HCT116 (cell line): ENCODE measurements at regions not wholly inside any gene's neighbourhood (a gene's known extent, or its start where the extent isn't known, plus 50 kb on each side); places are given as distances from the start of the nearest gene placed in this dataset.
A peak's percentile ranks its signal among the peaks of the same experiment; 100 is the strongest.

Experiments used
- ATAC-seq: fragments of 200-7000 bp; cut with Tn5 transposase; 2 replicates; pipeline ENCODE4 v1.9.1; 2020; ENCODE audit warnings: mild to moderate bottlenecking, moderate library complexity
- BruUV-seq: library from RNA; stranded (reverse); fragments of 400-500 nt; replicated peaks from 2 replicates; lab custom pipeline; 2021; lab: Mats Ljungman, UMichigan
- CTCF ChIA-PET: fragments of 300-600 bp; sonication (Branson Sonifier 250); formaldehyde crosslinking; loops from one replicate; lab custom pipeline; 2021; ENCODE audit warnings: antibody characterized with exemption; lab: Charles Lee
- POLR2A ChIA-PET: fragments of 300-600, 350-600 bp; sonication (Branson Sonifier 250); formaldehyde crosslinking; loops from one replicate; lab custom pipeline; 2021; ENCODE audit warnings: antibody characterized with exemption; lab: Charles Lee
- RAD21 ChIA-PET, 2 experiments: fragments of 300-600 bp; sonication (Branson Sonifier 250); formaldehyde crosslinking; loops; one replicate each; lab custom pipeline; 2023; ENCODE audit warnings: low total read pairs in 2 of 2; ENCODE audit not compliant: uncharacterized antibody in 2 of 2, unreplicated experiment in 2 of 2, low non-redundant PET in 1 of 2; lab: Charles Lee
- DNase-seq: peaks from one replicate; pipeline ENCODE4 v3.0.0-alpha.2; 2010; ENCODE audit warnings: low read depth, low spot score
- H2AFZ ChIP-seq: fragments of 200-600 bp; shearing (Covaris generic), sonication (generic); 2 replicates; pipeline ENCODE4 v1.6.1; 2017; ENCODE audit warnings: low read depth, mixed run types, mixed read lengths, antibody characterized with exemption, low read length; ENCODE audit not compliant: poor library complexity, severe bottlenecking
- H3K27ac ChIP-seq: 2 replicates; pipeline ENCODE4 v1.5.1; 2012; ENCODE audit warnings: low read depth, low read length
- H3K27me3 ChIP-seq: fragments of 200-600 bp; sonication (generic); 2 replicates; pipeline ENCODE4 v1.6.1; 2016; ENCODE audit warnings: mixed run types, low read length, mixed read lengths; ENCODE audit not compliant: insufficient read depth
- H3K36me3 ChIP-seq, 2 experiments: fragments of 200-500 bp in 1 of 2; fragments of 200-600 bp in 1 of 2; sonication (Bioruptor generic) in 1 of 2; sonication (generic) in 1 of 2; 2 replicates each; pipeline versions ENCODE4 v1.5.1 to v1.6.1; 2014 to 2016; ENCODE audit warnings: low read length in 2 of 2, inconsistent platforms in 1 of 2, mixed read lengths in 1 of 2, mixed run types in 1 of 2; ENCODE audit not compliant: insufficient read depth in 2 of 2, control insufficient read depth in 1 of 2
- H3K4me1 ChIP-seq, 2 experiments: fragments of 200-600 bp in 1 of 2; sonication (generic) in 1 of 2; 2 replicates each; pipeline versions ENCODE4 v1.5.1 to v1.6.1; 2012 to 2017; ENCODE audit warnings: low read length in 2 of 2, inconsistent platforms in 1 of 2, mild to moderate bottlenecking in 1 of 2, mixed read lengths in 1 of 2, mixed run types in 1 of 2, moderate library complexity in 1 of 2; ENCODE audit not compliant: insufficient read depth in 2 of 2, control insufficient read depth in 1 of 2
- H3K4me2 ChIP-seq: fragments of 200-600 bp; sonication (generic); 2 replicates; pipeline ENCODE4 v1.6.1; 2017; ENCODE audit warnings: mixed run types, low read length, mixed read lengths
- H3K4me3 ChIP-seq, 2 experiments: fragments of 200-600 bp in 1 of 2; sonication (generic) in 1 of 2; replicated peaks in 1 of 2; 2 replicates each; pipeline ENCODE4 v1.5.1; 2011 to 2016; ENCODE audit warnings: low read length in 2 of 2, control low read depth in 1 of 2, low read depth in 1 of 2, mild to moderate bottlenecking in 1 of 2, mixed read lengths in 1 of 2, mixed run types in 1 of 2
- H3K79me2 ChIP-seq: fragments of 200-600 bp; sonication (generic); 2 replicates; pipeline ENCODE4 v1.6.1; 2017; ENCODE audit warnings: mild to moderate bottlenecking, mixed run types, low read length, moderate library complexity, mixed read lengths; ENCODE audit not compliant: insufficient read depth
- H3K9ac ChIP-seq: fragments of 200-600 bp; sonication (generic); 2 replicates; pipeline ENCODE4 v1.6.1; 2016; ENCODE audit warnings: low read length, mixed read lengths
- H3K9me2 ChIP-seq: fragments of 200-600 bp; sonication (generic), shearing (Covaris generic); 2 replicates; pipeline ENCODE4 v1.6.1; 2017; ENCODE audit warnings: mixed run types, mild to moderate bottlenecking, moderate library complexity; ENCODE audit not compliant: insufficient read depth
- H3K9me3 ChIP-seq, 2 experiments: fragments of 200-500 bp in 1 of 2; fragments of 200-600 bp in 1 of 2; sonication (Bioruptor generic) in 1 of 2; sonication (generic) in 1 of 2; 2 replicates each; pipeline ENCODE4 v1.6.1; 2014 to 2017; ENCODE audit warnings: low read length in 2 of 2, mixed read lengths in 2 of 2, inconsistent platforms in 1 of 2, low read depth in 1 of 2, mild to moderate bottlenecking in 1 of 2, mixed run types in 1 of 2, moderate library complexity in 1 of 2; ENCODE audit not compliant: control insufficient read depth in 1 of 2, insufficient read depth in 1 of 2
- H4K20me1 ChIP-seq: fragments of 200-600 bp; sonication (generic), shearing (Covaris generic); 2 replicates; pipeline ENCODE4 v1.6.1; 2017; ENCODE audit warnings: mixed run types, mild to moderate bottlenecking, moderate library complexity; ENCODE audit not compliant: insufficient read depth
- EGR1 ChIP-seq: IDR thresholded peaks from 2 replicates; pipeline ENCODE4 v1.6.1; 2012; ENCODE audit warnings: low read depth
- RAD21 ChIP-seq: IDR thresholded peaks from 2 replicates; pipeline ENCODE4 v1.6.1; 2012; ENCODE audit warnings: low read depth, mild to moderate bottlenecking
- intact Hi-C: fragments of 100-400 bp; cut with micrococcal nuclease; formaldehyde crosslinking; loops from 2 replicates; pipeline ENCODE4 v1.10.0; 2022
- TF ChIP-seq, protein P1 (sequence below), 3 experiments: fragments of 200-600 bp in 1 of 3; sonication (generic) in 1 of 3; IDR thresholded peaks in 2 of 3; conservative IDR thresholded peaks in 1 of 3; 2 replicates each; pipeline ENCODE4 v1.5.1; 2012 to 2017; ENCODE audit warnings: low read depth in 2 of 3, low read length in 2 of 3, antibody characterized with exemption in 1 of 3, borderline replicate concordance in 1 of 3, control low read depth in 1 of 3, mild to moderate bottlenecking in 1 of 3, mixed read lengths in 1 of 3, mixed run types in 1 of 3, moderate library complexity in 1 of 3; ENCODE audit not compliant: insufficient read depth in 1 of 3
- TF ChIP-seq, protein P2 (sequence below): IDR thresholded peaks from 2 replicates; pipeline ENCODE4 v1.6.1; 2012

DNA sequence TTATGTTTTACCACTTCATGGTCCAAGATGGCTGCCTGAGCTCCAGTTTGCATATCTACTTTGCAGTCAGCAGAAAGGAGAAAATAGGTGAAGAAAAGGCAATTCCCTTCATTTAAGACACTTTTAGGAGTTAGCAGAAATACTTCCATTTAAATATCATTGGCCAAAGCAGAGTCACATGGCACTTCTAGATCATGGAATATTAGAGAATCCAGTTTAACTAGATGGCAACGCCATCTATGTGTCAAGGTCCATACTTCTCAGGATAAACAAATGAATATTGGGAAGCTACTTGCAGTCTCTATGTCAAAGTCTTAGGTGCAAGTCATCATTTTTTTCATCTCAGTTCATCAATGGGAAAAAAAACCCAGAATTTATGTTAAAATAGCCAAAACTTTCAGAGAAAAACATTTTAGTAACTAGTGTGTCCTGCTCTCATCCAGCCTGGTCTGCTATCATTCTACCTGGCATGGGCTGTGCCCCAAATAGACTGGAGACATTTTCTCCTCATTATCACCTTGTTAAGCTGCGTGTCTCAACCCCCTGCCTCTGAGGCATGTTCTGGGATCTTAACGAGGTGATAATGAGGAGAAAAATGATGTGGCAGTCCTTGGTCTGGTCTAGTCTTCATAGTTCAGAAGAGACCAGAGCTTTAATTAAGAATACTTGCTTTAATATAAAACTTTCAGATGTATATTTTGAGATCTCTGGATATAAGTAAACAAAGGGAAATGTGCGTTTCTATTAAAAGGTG, 227.3 kb downstream of the TBX18 start:
- ChIA-PET CTCF (interaction anchor here (1.3 to 2.1 kb wide), 4 partner anchors 9 to 115 kb away, joined by 3 to 7 read pairs (median 5); no protein-coding TSS in a partner anchor), POLR2A (no interaction called here), RAD21 (no interaction called here)
- no peak overlapping the region for H3K27ac ChIP-seq
- H3K36me3 ChIP-seq = no peaks in the 10 kb centered on the region
- no peak overlapping the region for H3K4me2 ChIP-seq
- H3K79me2 ChIP-seq = no peaks in the 10 kb centered on the region
- no peaks in the 10 kb centered on the region for H3K9me2 ChIP-seq
- H3K4me1 ChIP-seq = no peaks in the 10 kb centered on the region
- TF ChIP-seq RAD21 = peak; percentile 28; the same call in 1 of the 2 replicates
- TF ChIP-seq, protein P1, sequence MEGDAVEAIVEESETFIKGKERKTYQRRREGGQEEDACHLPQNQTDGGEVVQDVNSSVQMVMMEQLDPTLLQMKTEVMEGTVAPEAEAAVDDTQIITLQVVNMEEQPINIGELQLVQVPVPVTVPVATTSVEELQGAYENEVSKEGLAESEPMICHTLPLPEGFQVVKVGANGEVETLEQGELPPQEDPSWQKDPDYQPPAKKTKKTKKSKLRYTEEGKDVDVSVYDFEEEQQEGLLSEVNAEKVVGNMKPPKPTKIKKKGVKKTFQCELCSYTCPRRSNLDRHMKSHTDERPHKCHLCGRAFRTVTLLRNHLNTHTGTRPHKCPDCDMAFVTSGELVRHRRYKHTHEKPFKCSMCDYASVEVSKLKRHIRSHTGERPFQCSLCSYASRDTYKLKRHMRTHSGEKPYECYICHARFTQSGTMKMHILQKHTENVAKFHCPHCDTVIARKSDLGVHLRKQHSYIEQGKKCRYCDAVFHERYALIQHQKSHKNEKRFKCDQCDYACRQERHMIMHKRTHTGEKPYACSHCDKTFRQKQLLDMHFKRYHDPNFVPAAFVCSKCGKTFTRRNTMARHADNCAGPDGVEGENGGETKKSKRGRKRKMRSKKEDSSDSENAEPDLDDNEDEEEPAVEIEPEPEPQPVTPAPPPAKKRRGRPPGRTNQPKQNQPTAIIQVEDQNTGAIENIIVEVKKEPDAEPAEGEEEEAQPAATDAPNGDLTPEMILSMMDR (IDR thresholded peaks at IDR 0.05 in 2 of 3, conservative IDR thresholded peaks at IDR 0.05 in 1 of 3; ENCODE audit: borderline replicate concordance in 1 of 3, insufficient read depth in 1 of 3, low read depth in 2 of 3, low read length in 2 of 3) = peak in 1 of 3 experiments; percentile 30; a peak in 1 of 6 replicates
- no peak for TF ChIP-seq EGR1
- no TSS peak for BruUV-seq
- peak; percentile 53; the same call in 1 of the 2 replicates for ATAC-seq
- H2AFZ ChIP-seq = peak overlapping the region; percentile 65
- no peaks in the 10 kb centered on the region for H3K9me3 ChIP-seq
- intact Hi-C loops = no loop called here
- H3K27me3 ChIP-seq = no peaks in the 10 kb centered on the region
- H3K9ac ChIP-seq = no peak overlapping the region
- H4K20me1 ChIP-seq = no peaks in the 10 kb centered on the region
- H3K4me3 ChIP-seq = no peak overlapping the region
- no peak for DNase-seq

DNA sequence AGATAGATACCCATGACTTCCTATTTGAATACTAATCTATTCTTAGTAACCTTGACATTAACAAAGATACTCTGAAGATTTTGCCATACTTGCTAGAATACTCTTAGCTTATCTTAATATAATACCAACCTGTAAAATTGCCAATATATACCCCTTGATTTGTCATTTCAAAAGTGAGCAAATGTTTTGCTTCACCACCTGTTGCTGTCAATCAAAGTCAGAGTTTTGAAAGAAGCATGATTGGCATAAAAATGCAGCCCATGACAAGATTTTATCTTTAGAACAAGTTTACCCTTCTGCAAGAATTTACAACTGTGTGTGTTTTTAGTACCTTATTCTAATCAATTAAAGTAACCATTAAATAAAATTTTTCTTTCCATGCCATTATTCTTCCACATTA, 236.2 kb downstream of the TBX18 start:
- H2AFZ ChIP-seq = no peak overlapping the region
- no peaks in the 10 kb centered on the region for H3K4me1 ChIP-seq
- no TSS peak for BruUV-seq
- TF ChIP-seq, protein P2, sequence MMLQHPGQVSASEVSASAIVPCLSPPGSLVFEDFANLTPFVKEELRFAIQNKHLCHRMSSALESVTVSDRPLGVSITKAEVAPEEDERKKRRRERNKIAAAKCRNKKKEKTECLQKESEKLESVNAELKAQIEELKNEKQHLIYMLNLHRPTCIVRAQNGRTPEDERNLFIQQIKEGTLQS = no peak
- no peaks in the 10 kb centered on the region for H3K9me2 ChIP-seq
- H3K27ac ChIP-seq = no peak overlapping the region
- POLR2A ChIA-PET = no interaction called here
- no peak overlapping the region for H3K9ac ChIP-seq
- ATAC-seq (no peak), DNase-seq (no peak)
- CTCF ChIA-PET = no interaction called here
- intact Hi-C loops = no loop called here
- H3K36me3 ChIP-seq = no peaks in the 10 kb centered on the region
- no peak overlapping the region for H3K4me2 ChIP-seq
- no peak overlapping the region for H3K4me3 ChIP-seq
- peaks cover 5% of the 10 kb centered on the region; the same call in 1 of the 2 replicates for H3K27me3 ChIP-seq
- RAD21 ChIA-PET = no interaction called here
- H4K20me1 ChIP-seq = no peaks in the 10 kb centered on the region
- H3K9me3 ChIP-seq = no peaks in the 10 kb centered on the region
- H3K79me2 ChIP-seq = no peaks in the 10 kb centered on the region
